ENCODE measurements at regions not wholly inside any gene's neighbourhood (a gene's known extent, or its start where the extent isn't known, plus 50 kb on each side); places are given as distances from the start of the nearest gene placed in this dataset.

DNA sequence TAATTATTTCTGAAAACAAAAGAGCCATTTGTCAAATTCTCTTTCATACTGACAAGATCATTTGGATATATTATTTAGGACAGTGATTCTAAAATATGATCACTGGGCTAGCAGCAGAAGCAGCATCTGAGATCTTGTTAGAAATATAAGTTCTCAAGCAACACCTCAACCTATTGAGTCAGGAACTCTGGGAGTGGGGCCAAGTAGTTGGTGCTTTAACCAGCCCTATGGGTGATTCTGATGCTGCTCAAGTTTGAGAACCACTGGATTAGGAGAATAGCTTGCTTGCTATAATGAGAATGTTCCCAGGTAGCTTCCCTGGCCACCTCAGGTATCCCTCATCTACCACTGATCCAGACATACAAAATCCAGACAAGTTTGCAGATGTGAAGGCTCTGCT is 466.9 kb upstream of the CELF4 start:
- H3K27me3 ChIP-seq (ENCODE audit: control insufficient read depth, insufficient read depth, low read length), result no peaks in the 10 kb centered on the region
- DNase-seq (no peak), FAIRE-seq (no peak)
- intact Hi-C loops (cut with DNase I), result no loop called here
- no peak overlapping the region for H3K27ac ChIP-seq (ENCODE audit: low read depth in 2 of 2, low read length in 2 of 2)
- no peaks in the 10 kb centered on the region for H3K9me3 ChIP-seq (ENCODE audit: control insufficient read depth in 2 of 3, insufficient read depth in 1 of 3, low read length in 3 of 3)
- no peaks in the 10 kb centered on the region for H3K36me3 ChIP-seq (ENCODE audit: control insufficient read depth in 2 of 3, insufficient read depth in 3 of 3, low read length in 3 of 3)
- H3K9ac ChIP-seq (ENCODE audit: low read length in 3 of 3), result no peak overlapping the region
- no peaks in the 10 kb centered on the region for H3K4me1 ChIP-seq (ENCODE audit: control insufficient read depth in 2 of 3, insufficient read depth in 2 of 3, low read depth in 1 of 3, low read length in 3 of 3)
- TF ChIP-seq, protein P1, sequence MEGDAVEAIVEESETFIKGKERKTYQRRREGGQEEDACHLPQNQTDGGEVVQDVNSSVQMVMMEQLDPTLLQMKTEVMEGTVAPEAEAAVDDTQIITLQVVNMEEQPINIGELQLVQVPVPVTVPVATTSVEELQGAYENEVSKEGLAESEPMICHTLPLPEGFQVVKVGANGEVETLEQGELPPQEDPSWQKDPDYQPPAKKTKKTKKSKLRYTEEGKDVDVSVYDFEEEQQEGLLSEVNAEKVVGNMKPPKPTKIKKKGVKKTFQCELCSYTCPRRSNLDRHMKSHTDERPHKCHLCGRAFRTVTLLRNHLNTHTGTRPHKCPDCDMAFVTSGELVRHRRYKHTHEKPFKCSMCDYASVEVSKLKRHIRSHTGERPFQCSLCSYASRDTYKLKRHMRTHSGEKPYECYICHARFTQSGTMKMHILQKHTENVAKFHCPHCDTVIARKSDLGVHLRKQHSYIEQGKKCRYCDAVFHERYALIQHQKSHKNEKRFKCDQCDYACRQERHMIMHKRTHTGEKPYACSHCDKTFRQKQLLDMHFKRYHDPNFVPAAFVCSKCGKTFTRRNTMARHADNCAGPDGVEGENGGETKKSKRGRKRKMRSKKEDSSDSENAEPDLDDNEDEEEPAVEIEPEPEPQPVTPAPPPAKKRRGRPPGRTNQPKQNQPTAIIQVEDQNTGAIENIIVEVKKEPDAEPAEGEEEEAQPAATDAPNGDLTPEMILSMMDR (IDR thresholded peaks at IDR 0.05; ENCODE audit: borderline replicate concordance, extremely low read depth, insufficient read depth), result no peak
- H3K4me3 ChIP-seq (ENCODE audit: low read length in 3 of 3), result no peak overlapping the region

DNA sequence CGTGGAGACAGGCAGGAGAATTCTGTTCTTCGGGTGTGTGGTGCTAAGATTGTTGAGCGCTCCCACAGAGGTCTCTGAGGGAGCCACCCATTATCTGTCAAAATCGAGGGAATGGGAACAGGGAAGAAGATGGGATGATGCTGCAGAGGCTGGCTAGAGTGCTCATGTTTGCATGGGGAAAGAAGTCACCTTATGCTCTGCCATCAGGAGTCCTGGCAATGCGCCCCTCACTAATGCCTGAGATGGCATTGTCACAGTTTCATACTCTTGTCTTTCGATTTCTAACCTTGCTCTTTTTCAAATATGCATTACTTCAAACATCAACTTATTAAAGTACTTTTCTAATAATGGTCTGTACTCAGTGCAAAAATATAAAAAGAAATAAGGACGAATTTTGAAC is 463.3 kb upstream of the CELF4 start:
- no peaks in the 10 kb centered on the region for H3K36me3 ChIP-seq (ENCODE audit: control insufficient read depth in 2 of 3, insufficient read depth in 3 of 3, low read length in 3 of 3)
- no peak overlapping the region for H3K4me3 ChIP-seq (ENCODE audit: low read length in 3 of 3)
- TF ChIP-seq, protein P1 (IDR thresholded peaks at IDR 0.05; ENCODE audit: borderline replicate concordance, extremely low read depth, insufficient read depth), result no peak
- H3K9ac ChIP-seq (ENCODE audit: low read length in 3 of 3), result no peak overlapping the region
- DNase-seq, result no peak
- no peaks in the 10 kb centered on the region for H3K4me1 ChIP-seq (ENCODE audit: control insufficient read depth in 2 of 3, insufficient read depth in 2 of 3, low read depth in 1 of 3, low read length in 3 of 3)
- intact Hi-C loops (cut with DNase I), result no loop called here
- no peak overlapping the region for H3K27ac ChIP-seq (ENCODE audit: low read depth in 2 of 2, low read length in 2 of 2)
- no peaks in the 10 kb centered on the region for H3K9me3 ChIP-seq (ENCODE audit: control insufficient read depth in 2 of 3, insufficient read depth in 1 of 3, low read length in 3 of 3)
- no peaks in the 10 kb centered on the region for H3K27me3 ChIP-seq (ENCODE audit: control insufficient read depth, insufficient read depth, low read length)
- FAIRE-seq, result no peak

DNA sequence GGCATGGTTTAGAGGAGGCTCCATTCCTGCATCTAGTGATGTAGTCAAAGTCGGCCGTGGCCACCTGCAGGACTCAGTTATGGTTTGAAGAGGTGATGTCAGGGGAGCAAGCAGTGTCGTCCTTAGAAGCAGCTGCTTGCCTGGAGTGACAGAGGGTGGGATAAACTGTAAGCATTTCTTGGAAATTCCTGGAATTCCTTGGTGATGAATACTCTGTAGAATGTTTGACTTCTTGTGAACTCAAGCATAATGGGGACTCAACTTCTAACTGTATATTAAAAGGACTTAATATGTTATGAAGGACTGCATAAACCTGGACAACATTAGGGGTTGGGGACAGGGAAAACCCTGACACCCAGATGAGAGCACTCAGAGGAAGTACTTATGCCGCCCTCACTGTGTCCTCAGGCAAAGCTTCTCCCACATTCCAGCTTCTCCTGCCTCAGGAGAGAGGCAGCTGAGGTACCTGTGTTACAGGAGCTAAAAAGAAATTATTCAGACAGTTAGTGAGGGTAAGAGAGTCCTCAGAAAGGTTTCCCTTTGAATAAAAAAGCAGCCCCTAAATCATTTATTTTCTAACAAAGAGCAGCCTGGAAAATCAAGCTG is 459.9 kb upstream of the CELF4 start:
- no peaks in the 10 kb centered on the region for H3K27me3 ChIP-seq (ENCODE audit: control insufficient read depth, insufficient read depth, low read length)
- no peaks in the 10 kb centered on the region for H3K36me3 ChIP-seq (ENCODE audit: control insufficient read depth in 2 of 3, insufficient read depth in 3 of 3, low read length in 3 of 3)
- no peak overlapping the region for H3K27ac ChIP-seq (ENCODE audit: low read depth in 2 of 2, low read length in 2 of 2)
- H3K9ac ChIP-seq (ENCODE audit: low read length in 3 of 3), result no peak overlapping the region
- H3K9me3 ChIP-seq (ENCODE audit: control insufficient read depth in 2 of 3, insufficient read depth in 1 of 3, low read length in 3 of 3), result no peaks in the 10 kb centered on the region
- H3K4me1 ChIP-seq (ENCODE audit: control insufficient read depth in 2 of 3, insufficient read depth in 2 of 3, low read depth in 1 of 3, low read length in 3 of 3), result no peaks in the 10 kb centered on the region
- H3K4me3 ChIP-seq (ENCODE audit: low read length in 3 of 3), result no peak overlapping the region
- DNase-seq (peak in 3 of 5 donors; percentile 14 to 58 (median 46)), FAIRE-seq (no peak)
- TF ChIP-seq, protein P1 (IDR thresholded peaks at IDR 0.05; ENCODE audit: borderline replicate concordance, extremely low read depth, insufficient read depth), result no peak
- intact Hi-C loops (cut with DNase I), result no loop called here

DNA sequence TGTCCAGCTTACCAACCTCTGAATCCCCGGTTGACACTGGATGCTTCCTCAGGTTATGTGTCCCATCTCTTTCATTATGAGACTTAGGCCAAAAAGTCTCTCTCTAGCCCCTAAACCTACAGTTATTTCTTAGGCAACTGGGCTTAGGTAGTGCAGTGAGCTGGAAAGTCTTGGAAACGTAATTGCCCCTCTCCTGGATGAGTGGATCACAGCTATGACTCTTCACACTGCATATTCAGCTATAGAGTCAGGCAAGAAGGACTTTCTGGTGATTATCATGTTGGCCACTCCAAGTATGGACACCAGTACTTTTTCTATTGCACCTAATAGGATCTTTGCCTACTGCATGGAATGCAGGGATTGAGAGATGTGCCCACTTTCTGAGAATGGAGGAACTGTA is 458.3 kb upstream of the CELF4 start:
- intact Hi-C loops (cut with DNase I), result no loop called here
- TF ChIP-seq, protein P1 (IDR thresholded peaks at IDR 0.05; ENCODE audit: borderline replicate concordance, extremely low read depth, insufficient read depth), result no peak
- no peak for FAIRE-seq
- Histone ChIP-seq H3K27ac (ENCODE audit: low read depth in 2 of 2, low read length in 2 of 2) (no peak overlapping the region), H3K4me1 (ENCODE audit: control insufficient read depth in 2 of 3, insufficient read depth in 2 of 3, low read depth in 1 of 3, low read length in 3 of 3) (no peaks in the 10 kb centered on the region), H3K9ac (ENCODE audit: low read length in 3 of 3) (no peak overlapping the region), H3K4me3 (ENCODE audit: low read length in 3 of 3) (no peak overlapping the region), H3K9me3 (ENCODE audit: control insufficient read depth in 2 of 3, insufficient read depth in 1 of 3, low read length in 3 of 3) (no peaks in the 10 kb centered on the region), H3K27me3 (ENCODE audit: control insufficient read depth, insufficient read depth, low read length) (no peaks in the 10 kb centered on the region), H3K36me3 (ENCODE audit: control insufficient read depth in 2 of 3, insufficient read depth in 3 of 3, low read length in 3 of 3) (no peaks in the 10 kb centered on the region)
- DNase-seq, result no peak
